ENCODE measurements at regions not wholly inside any gene's neighbourhood (a gene's known extent, or its start where the extent isn't known, plus 50 kb on each side); places are given as distances from the start of the nearest gene placed in this dataset.
"Not testable (repeated sequence)": the region's sequence is repeated elsewhere in the genome, so short reads cannot be mapped to it uniquely, and the experiment has no call there.

- TF ChIP-seq CTCF (IDR thresholded peaks at IDR 0.05; ENCODE audit: low read depth, low read length): no peak
- Histone ChIP-seq H3K27me3 (ENCODE audit: insufficient read depth, low read depth, severe bottlenecking) (no peaks in the 10 kb centered on the region), H3K36me3 (no peaks in the 10 kb centered on the region), H3K27ac (no peak overlapping the region), H3K4me3 (ENCODE audit: low read depth, low read length) (no peak overlapping the region), H3K9me3 (ENCODE audit: severe bottlenecking) (no peaks in the 10 kb centered on the region)
- no peak for DNase-seq
Observed at GRCh38 chr2:20118051-20118450, 66.6 kb upstream of the LAPTM4A start.

GRCh38 chr2:20115902-20116301 is 64.5 kb upstream of the LAPTM4A start:
- no peaks in the 10 kb centered on the region for H3K27me3 ChIP-seq (ENCODE audit: insufficient read depth, low read depth, severe bottlenecking)
- TF ChIP-seq CTCF (IDR thresholded peaks at IDR 0.05; ENCODE audit: low read depth, low read length): no peak
- no peaks in the 10 kb centered on the region for H3K36me3 ChIP-seq
- H3K9me3 ChIP-seq (ENCODE audit: severe bottlenecking): no peaks in the 10 kb centered on the region
- no peak overlapping the region for H3K27ac ChIP-seq
- no peak overlapping the region for H3K4me3 ChIP-seq (ENCODE audit: low read depth, low read length)
- no peak for DNase-seq

- no peak for TF ChIP-seq CTCF (IDR thresholded peaks at IDR 0.05; ENCODE audit: low read depth, low read length)
- no peak overlapping the region for H3K4me3 ChIP-seq (ENCODE audit: low read depth, low read length)
- H3K27ac ChIP-seq: no peak overlapping the region
- no peaks in the 10 kb centered on the region for H3K36me3 ChIP-seq
- H3K27me3 ChIP-seq (ENCODE audit: insufficient read depth, low read depth, severe bottlenecking): no peaks in the 10 kb centered on the region
- no peak for DNase-seq
- H3K9me3 ChIP-seq (ENCODE audit: severe bottlenecking): peaks cover 2% of the 10 kb centered on the region
Observed at GRCh38 chr2:20115374-20115773, 63.9 kb upstream of the LAPTM4A start.

- TF ChIP-seq CTCF (IDR thresholded peaks at IDR 0.05; ENCODE audit: low read depth, low read length): no peak
- Histone ChIP-seq H3K27ac (no peak overlapping the region), H3K9me3 (ENCODE audit: severe bottlenecking) (peaks cover 4% of the 10 kb centered on the region), H3K4me3 (ENCODE audit: low read depth, low read length) (no peak overlapping the region), H3K27me3 (ENCODE audit: insufficient read depth, low read depth, severe bottlenecking) (no peaks in the 10 kb centered on the region), H3K36me3 (no peaks in the 10 kb centered on the region)
- no peak for DNase-seq
Observed at GRCh38 chr2:20113986-20114938, 62.8 kb upstream of the LAPTM4A start.

- Histone ChIP-seq H3K36me3 (no peaks in the 10 kb centered on the region), H3K4me3 (ENCODE audit: low read depth, low read length) (no peak overlapping the region), H3K9me3 (ENCODE audit: severe bottlenecking) (peaks cover 4% of the 10 kb centered on the region), H3K27ac (no peak overlapping the region), H3K27me3 (ENCODE audit: insufficient read depth, low read depth, severe bottlenecking) (no peaks in the 10 kb centered on the region)
- no peak for TF ChIP-seq CTCF (IDR thresholded peaks at IDR 0.05; ENCODE audit: low read depth, low read length)
- no peak for DNase-seq
Observed at GRCh38 chr2:20113004-20113796, 61.8 kb upstream of the LAPTM4A start.

GRCh38 chr2:20112361-20112760 is 60.9 kb upstream of the LAPTM4A start:
- H3K9me3 ChIP-seq (ENCODE audit: severe bottlenecking); H3K4me3 ChIP-seq (ENCODE audit: low read depth, low read length); DNase-seq; H3K27me3 ChIP-seq (ENCODE audit: insufficient read depth, low read depth, severe bottlenecking); H3K27ac ChIP-seq; H3K36me3 ChIP-seq: not testable (repeated sequence)
